IMR-90 (cell line): ENCODE measurements at regions not wholly inside any gene's neighbourhood (a gene's known extent, or its start where the extent isn't known, plus 50 kb on each side); places are given as distances from the start of the nearest gene placed in this dataset.

Source experiments
- ATAC-seq: fragments of 200-7000 bp; cut with Tn5 transposase; 2 replicates; pipeline ENCODE4 v1.9.1; 2020; ENCODE audit warnings: low read depth, mild to moderate bottlenecking, moderate library complexity
- BruUV-seq: library from RNA; stranded (reverse); fragments of 400-500 nt; replicated peaks from 2 replicates; lab custom pipeline; 2021; lab: Mats Ljungman, UMichigan
- CTCF ChIA-PET: fragments of 300-600 bp; formaldehyde crosslinking; extraction: SDS; loops from one replicate; lab custom pipeline; 2021; ENCODE audit warnings: antibody characterized with exemption; lab: Yijun Ruan, JAX
- POLR2A ChIA-PET: fragments of 300-600 bp; sonication (Branson Sonifier 250); formaldehyde crosslinking; loops from one replicate; lab custom pipeline; 2022; ENCODE audit warnings: antibody characterized with exemption; ENCODE audit not compliant: unreplicated experiment; lab: Charles Lee
- DNase-seq: peaks from one replicate; pipeline ENCODE4 v3.0.0; 2013
- H2AFZ ChIP-seq: replicated peaks from 2 replicates; pipeline ENCODE3; 2013; ENCODE audit warnings: low read length, mild to moderate bottlenecking; ENCODE audit not compliant: poor library complexity
- H2AK5ac ChIP-seq: 2 replicates; pipeline ENCODE4 v1.6.1; 2013; ENCODE audit warnings: low read depth, low read length, inconsistent platforms
- H2AK9ac ChIP-seq: replicated peaks from 2 replicates; pipeline ENCODE3; 2013; ENCODE audit warnings: mild to moderate bottlenecking, low read depth, low read length, moderate library complexity; ENCODE audit not compliant: poor library complexity
- H2BK120ac ChIP-seq: 2 replicates; pipeline ENCODE4 v1.6.1; 2013; ENCODE audit warnings: low read depth, low read length, inconsistent platforms
- H2BK15ac ChIP-seq: 3 replicates; pipeline ENCODE4 v1.6.1; 2013; ENCODE audit warnings: low read depth, low read length, inconsistent platforms
- H2BK20ac ChIP-seq: 2 replicates; pipeline ENCODE4 v1.6.1; 2013; ENCODE audit warnings: low read depth, mild to moderate bottlenecking, inconsistent platforms, low read length, moderate library complexity
- H2BK5ac ChIP-seq: 2 replicates; pipeline ENCODE4 v1.6.1; 2013; ENCODE audit warnings: mild to moderate bottlenecking, low read depth, low read length, inconsistent platforms; ENCODE audit not compliant: poor library complexity, severe bottlenecking
- H3K14ac ChIP-seq: replicated peaks from 2 replicates; pipeline ENCODE4 v1.6.1; 2013; ENCODE audit warnings: low read depth, low read length, inconsistent platforms
- H3K18ac ChIP-seq: 2 replicates; pipeline ENCODE4 v1.6.1; 2013; ENCODE audit warnings: low read depth, low read length, control low read depth
- H3K23ac ChIP-seq: 2 replicates; pipeline ENCODE4 v1.6.1; 2013; ENCODE audit warnings: low read depth, low read length, inconsistent platforms
- H3K27ac ChIP-seq: 2 replicates; pipeline ENCODE4 v1.5.1; 2013; ENCODE audit warnings: mild to moderate bottlenecking, control low read depth, low read length; ENCODE audit not compliant: insufficient read depth
- H3K27me3 ChIP-seq: 2 replicates; pipeline ENCODE4 v1.6.1; 2013; ENCODE audit warnings: low read length; ENCODE audit not compliant: control insufficient read depth, insufficient read depth
- H3K36me3 ChIP-seq: 2 replicates; pipeline ENCODE4 v1.6.1; 2013; ENCODE audit warnings: low read length, mixed read lengths; ENCODE audit not compliant: control insufficient read depth, insufficient read depth
- H3K4ac ChIP-seq: 2 replicates; pipeline ENCODE4 v1.6.1; 2013; ENCODE audit warnings: low read depth, low read length, inconsistent platforms
- H3K4me1 ChIP-seq: 2 replicates; pipeline ENCODE4 v1.6.1; 2013; ENCODE audit warnings: low read length, mixed read lengths; ENCODE audit not compliant: control insufficient read depth, insufficient read depth
- H3K4me2 ChIP-seq: 2 replicates; pipeline ENCODE4 v1.6.1; 2013; ENCODE audit warnings: low read depth, mild to moderate bottlenecking, control low read depth, low read length, moderate library complexity
- H3K4me3 ChIP-seq: 2 replicates; pipeline ENCODE4 v1.5.1; 2013; ENCODE audit warnings: low read depth, mild to moderate bottlenecking, control low read depth, low read length, moderate library complexity; ENCODE audit not compliant: insufficient read depth
- H3K56ac ChIP-seq: 2 replicates; pipeline ENCODE4 v1.6.1; 2013; ENCODE audit warnings: low read length, inconsistent platforms; ENCODE audit not compliant: insufficient read depth; ENCODE audit errors: extremely low read depth
- H3K79me1 ChIP-seq, 2 experiments: 2 replicates each; pipeline ENCODE4 v1.6.1; 2013; ENCODE audit warnings: low read length in 2 of 2, inconsistent platforms in 1 of 2, low read depth in 1 of 2
- H3K9ac ChIP-seq: 2 replicates; pipeline ENCODE4 v1.6.1; 2013; ENCODE audit warnings: low read depth, low read length, control low read depth
- H3K9me1 ChIP-seq: 2 replicates; pipeline ENCODE4 v1.6.1; 2013; ENCODE audit warnings: low read length, inconsistent platforms; ENCODE audit not compliant: insufficient read depth
- H3K9me3 ChIP-seq: 2 replicates; pipeline ENCODE4 v1.6.1; 2013; ENCODE audit warnings: low read length; ENCODE audit not compliant: control insufficient read depth, insufficient read depth
- H4K20me1 ChIP-seq: 2 replicates; pipeline ENCODE4 v1.6.1; 2013; ENCODE audit warnings: low read length, inconsistent platforms; ENCODE audit not compliant: insufficient read depth
- H4K5ac ChIP-seq: 2 replicates; pipeline ENCODE4 v1.6.1; 2013; ENCODE audit warnings: mild to moderate bottlenecking, low read depth, low read length, control low read depth
- H4K8ac ChIP-seq, 2 experiments: 2 replicates each; pipeline ENCODE4 v1.6.1; 2013; ENCODE audit warnings: low read depth in 2 of 2, low read length in 2 of 2, control low read depth in 1 of 2, inconsistent platforms in 1 of 2
- H4K91ac ChIP-seq: 2 replicates; pipeline ENCODE4 v1.6.1; 2013; ENCODE audit warnings: low read depth, low read length, inconsistent platforms; ENCODE audit not compliant: insufficient read depth
- CHD1 ChIP-seq: IDR thresholded peaks from 2 replicates; pipeline ENCODE4 v1.6.1; 2012; ENCODE audit warnings: low read depth, low read length, improper control_type of control experiment
- MAFK ChIP-seq: IDR thresholded peaks from 2 replicates; pipeline ENCODE4 v1.6.1; 2012; ENCODE audit warnings: low read depth, low read length, improper control_type of control experiment
- RAD21 ChIP-seq: IDR thresholded peaks from 2 replicates; pipeline ENCODE4 v1.6.1; 2012; ENCODE audit warnings: low read length, improper control_type of control experiment
- SMC3 ChIP-seq: fragments of 150-350 bp; IDR thresholded peaks from 2 replicates; pipeline ENCODE4 v1.6.1; 2016; ENCODE audit warnings: low read depth, mild to moderate bottlenecking, antibody characterized with exemption, low read length, moderate library complexity
- WGBS, 2 experiments: methylation state at CpG; one replicate each; pipeline versions ENCODE4 v1.1.5 to v1.1.7; 2013; ENCODE audit warnings: missing lambda C conversion rate in 2 of 2; ENCODE audit not compliant: insufficient read length in 1 of 2; ENCODE audit errors: extremely low coverage in 2 of 2; 5-methylcytosine and 5-hydroxymethylcytosine counted together
- dilution Hi-C: fragments of 300-500 bp; cut with HindIII; formaldehyde crosslinking; loops from one replicate; pipeline ENCODE4 v1.14.3; 2018; ENCODE audit warnings: low sequenced_read_pairs; ENCODE audit not compliant: unreplicated experiment
- in situ Hi-C: fragments of 300-500 bp; cut with MboI; formaldehyde crosslinking; loops from 3 replicates; pipeline ENCODE4 v1.14.3; 2019; ENCODE audit warnings: low sequenced_read_pairs, inconsistent platforms, mixed read lengths
- intact Hi-C: fragments of 100-400 bp; cut with micrococcal nuclease; formaldehyde crosslinking; loops from 2 replicates; pipeline ENCODE4 v1.10.0; 2022

DNA sequence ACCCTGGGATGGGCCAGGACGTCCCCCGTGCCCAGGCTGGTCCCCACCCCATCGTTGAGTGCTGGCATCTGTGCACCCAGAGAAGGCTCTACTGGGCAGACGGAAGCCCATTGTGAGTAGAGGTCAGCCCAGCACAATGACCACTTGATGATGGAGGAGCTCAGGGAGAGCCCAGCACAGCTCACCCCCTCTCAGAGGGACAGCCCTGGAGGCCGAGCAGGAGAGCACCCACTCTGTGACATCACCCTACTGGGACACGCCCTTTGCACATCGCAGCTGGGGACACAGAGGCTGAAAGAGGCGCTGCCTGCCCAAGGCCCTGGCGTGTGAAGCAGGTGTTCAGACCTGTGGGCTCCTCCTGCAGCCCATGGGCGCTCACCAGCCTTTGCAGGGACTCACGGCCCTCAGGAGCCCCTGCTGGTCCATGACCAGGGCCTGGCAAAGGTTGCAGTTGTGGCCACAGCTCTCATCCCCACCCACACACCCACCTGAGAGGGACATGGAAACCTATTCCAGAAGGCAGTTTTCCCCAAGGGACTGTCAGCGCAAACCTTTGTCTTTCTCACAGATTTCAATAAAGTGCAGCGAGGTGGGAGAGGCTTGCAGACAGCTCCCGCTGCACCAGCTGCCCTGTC lies 67.2 kb upstream of the PPP2R2D start:
- 76% methylated on average over 3 of the region's 14 CpGs; no CpG with 5 or more reads in 1 of the 2 experiments for WGBS, 2 experiments
- dilution Hi-C loops: no loop called here

More for the DNA sequence above, 67.2 kb upstream of the PPP2R2D start:
- POLR2A ChIA-PET: no interaction called here
- no peaks in the 10 kb centered on the region for H3K9me1 ChIP-seq
- no peaks in the 10 kb centered on the region for H3K27me3 ChIP-seq
- DNase-seq: no peak
- H4K8ac ChIP-seq: no peak overlapping the region
- no peak overlapping the region for H3K23ac ChIP-seq
- H3K9me3 ChIP-seq: peaks cover 43% of the 10 kb centered on the region
- no peak overlapping the region for H4K5ac ChIP-seq
- no peak overlapping the region for H3K4me2 ChIP-seq
- no peaks in the 10 kb centered on the region for H3K36me3 ChIP-seq
- no peak overlapping the region for H3K14ac ChIP-seq
- intact Hi-C loops: no loop called here
- H3K56ac ChIP-seq: no peak overlapping the region
- no peak overlapping the region for H2BK120ac ChIP-seq
- no peak overlapping the region for H2BK15ac ChIP-seq
- CTCF ChIA-PET: no interaction called here
- no peak overlapping the region for H3K4ac ChIP-seq
- H3K9ac ChIP-seq: no peak overlapping the region
- no peak overlapping the region for H3K4me3 ChIP-seq
- no peak overlapping the region for H3K27ac ChIP-seq
- no peaks in the 10 kb centered on the region for H4K20me1 ChIP-seq
- H3K18ac ChIP-seq: no peak overlapping the region
- TF ChIP-seq CHD1: no peak
- no peak for TF ChIP-seq MAFK
- TF ChIP-seq SMC3: no peak
- TF ChIP-seq RAD21: no peak
- H2AK9ac ChIP-seq: no peak overlapping the region
- H3K79me1 ChIP-seq: no peaks in the 10 kb centered on the region
- H2AK5ac ChIP-seq: no peak overlapping the region
- no peak overlapping the region for H4K91ac ChIP-seq
- H3K4me1 ChIP-seq: no peaks in the 10 kb centered on the region
- no peak overlapping the region for H2AFZ ChIP-seq
- BruUV-seq: no TSS peak
- no peak overlapping the region for H2BK20ac ChIP-seq
- in situ Hi-C loops: no loop called here
- no peak for ATAC-seq
- no peak overlapping the region for H2BK5ac ChIP-seq
